CD14-positive monocyte (primary cell): ENCODE measurements at regions not wholly inside any gene's neighbourhood (a gene's known extent, or its start where the extent isn't known, plus 50 kb on each side); places are given as distances from the start of the nearest gene placed in this dataset.

ENCODE experiments used
- DNase-seq, 3 donors: peaks; one replicate each; pipeline ENCODE4 v3.0.0-alpha.2; 2011 to 2022
- H2AFZ ChIP-seq: 2 replicates; pipeline ENCODE4 v1.6.0; 2012; ENCODE audit warnings: mild to moderate bottlenecking, low read depth, low read length, inconsistent platforms; ENCODE audit not compliant: insufficient read depth, poor library complexity, severe bottlenecking
- H3K27ac ChIP-seq, 2 donors: 1 replicate in 1 of 2; 2 replicates in 1 of 2; pipeline ENCODE4 v1.5.1; 2012 to 2013; ENCODE audit warnings: low read length in 2 of 2, control low read depth in 1 of 2, inconsistent platforms in 1 of 2, low read depth in 1 of 2, mild to moderate bottlenecking in 1 of 2
- H3K27me3 ChIP-seq, 2 donors: one replicate each; pipeline versions ENCODE4 v1.6.0 to v1.6.1; 2011 to 2013; ENCODE audit warnings: low read length in 2 of 2; ENCODE audit not compliant: control insufficient read depth in 2 of 2, insufficient read depth in 2 of 2
- H3K36me3 ChIP-seq, 2 donors: replicated peaks in 1 of 2; 1 replicate in 1 of 2; 2 replicates in 1 of 2; pipeline versions ENCODE4 v1.5.1 to v1.6.1; 2012 to 2013; ENCODE audit warnings: low read length in 2 of 2, control low read depth in 1 of 2, inconsistent platforms in 1 of 2, mild to moderate bottlenecking in 1 of 2; ENCODE audit not compliant: insufficient read depth in 2 of 2, control insufficient read depth in 1 of 2
- H3K4me1 ChIP-seq, 2 donors: 1 replicate in 1 of 2; 2 replicates in 1 of 2; pipeline versions ENCODE4 v1.5.1 to v1.6.1; 2012 to 2013; ENCODE audit warnings: low read length in 2 of 2, control low read depth in 1 of 2, inconsistent platforms in 1 of 2, mild to moderate bottlenecking in 1 of 2, moderate library complexity in 1 of 2; ENCODE audit not compliant: insufficient read depth in 2 of 2, control insufficient read depth in 1 of 2
- H3K4me2 ChIP-seq: replicated peaks from 2 replicates; pipeline ENCODE3; 2012; ENCODE audit warnings: low read length, moderate library complexity, mild to moderate bottlenecking; ENCODE audit not compliant: poor library complexity, severe bottlenecking; ENCODE audit errors: extremely low read depth
- H3K4me3 ChIP-seq, 3 experiments: fragments of 200-600 bp in 1 of 3; sonication (generic) in 1 of 3; replicated peaks in 1 of 3; 1 replicate in 2 of 3; 2 replicates in 1 of 3; pipeline ENCODE4 v1.5.1; 2011 to 2013; ENCODE audit warnings: low read length in 3 of 3, mild to moderate bottlenecking in 3 of 3, control low read depth in 2 of 3, low read depth in 2 of 3, inconsistent platforms in 1 of 3, moderate library complexity in 1 of 3
- H3K79me2 ChIP-seq: 2 replicates; pipeline ENCODE4 v1.6.0; 2012; ENCODE audit warnings: mild to moderate bottlenecking, control low read depth, inconsistent platforms, low read length, moderate library complexity; ENCODE audit not compliant: insufficient read depth
- H3K9ac ChIP-seq: 2 replicates; pipeline ENCODE4 v1.6.0; 2017; ENCODE audit warnings: low read length, mild to moderate bottlenecking; ENCODE audit not compliant: insufficient read depth, poor library complexity, severe bottlenecking
- H3K9me3 ChIP-seq, 2 donors: replicated peaks in 1 of 2; 1 replicate in 1 of 2; 2 replicates in 1 of 2; pipeline versions ENCODE4 v1.5.1 to v1.6.1; 2012 to 2013; ENCODE audit warnings: low read length in 2 of 2, control low read depth in 1 of 2; ENCODE audit not compliant: control insufficient read depth in 1 of 2, insufficient read depth in 1 of 2
- H4K20me1 ChIP-seq: 2 replicates; pipeline ENCODE4 v1.6.0; 2012; ENCODE audit warnings: mild to moderate bottlenecking, low read length, control low read depth, moderate library complexity; ENCODE audit not compliant: insufficient read depth
- H3K27ac Mint-ChIP-seq, 7 donors: one replicate each; pipeline ENCODE4 v1.8.0; 2020; ENCODE audit warnings: mild to moderate bottlenecking in 7 of 7, mixed read lengths in 7 of 7, moderate library complexity in 6 of 7, inconsistent platforms in 2 of 7
- H3K27me3 Mint-ChIP-seq, 3 donors: one replicate each; pipeline ENCODE4 v1.8.0; 2021 to 2022; ENCODE audit warnings: low read depth in 3 of 3, mild to moderate bottlenecking in 3 of 3, mixed read lengths in 3 of 3, moderate library complexity in 3 of 3, inconsistent platforms in 1 of 3
- H3K36me3 Mint-ChIP-seq, 2 donors: one replicate each; pipeline ENCODE4 v1.8.0; 2020; ENCODE audit warnings: mixed read lengths in 2 of 2, inconsistent platforms in 1 of 2, mild to moderate bottlenecking in 1 of 2
- H3K4me1 Mint-ChIP-seq: one replicate; pipeline ENCODE4 v1.8.0; 2020; ENCODE audit warnings: mild to moderate bottlenecking, mixed read lengths
- H3K4me3 Mint-ChIP-seq, 2 donors: one replicate each; pipeline ENCODE4 v1.8.0; 2020; ENCODE audit warnings: mild to moderate bottlenecking in 2 of 2, mixed read lengths in 2 of 2, moderate library complexity in 1 of 2
- H3K9me3 Mint-ChIP-seq, 7 donors: one replicate each; pipeline ENCODE4 v1.8.0; 2020 to 2022; ENCODE audit warnings: mixed read lengths in 7 of 7, mild to moderate bottlenecking in 6 of 7, moderate library complexity in 6 of 7, inconsistent platforms in 2 of 7
- WGBS: methylation state at CpG from one replicate; pipeline ENCODE4 v1.1.5; 2013; ENCODE audit warnings: missing lambda C conversion rate; ENCODE audit not compliant: insufficient coverage; 5-methylcytosine and 5-hydroxymethylcytosine counted together
- intact Hi-C, 2 donors: fragments of 100-400 bp; cut with micrococcal nuclease; formaldehyde crosslinking; loops; one replicate each; pipeline versions ENCODE4 v1.15.0 to v1.15.1; 2023
- TF ChIP-seq, protein P1 (sequence below): fragments of 200-600 bp; IDR thresholded peaks from one replicate; pipeline ENCODE4 v1.8.0; 2022; ENCODE audit warnings: antibody characterized with exemption, mild to moderate bottlenecking

DNA sequence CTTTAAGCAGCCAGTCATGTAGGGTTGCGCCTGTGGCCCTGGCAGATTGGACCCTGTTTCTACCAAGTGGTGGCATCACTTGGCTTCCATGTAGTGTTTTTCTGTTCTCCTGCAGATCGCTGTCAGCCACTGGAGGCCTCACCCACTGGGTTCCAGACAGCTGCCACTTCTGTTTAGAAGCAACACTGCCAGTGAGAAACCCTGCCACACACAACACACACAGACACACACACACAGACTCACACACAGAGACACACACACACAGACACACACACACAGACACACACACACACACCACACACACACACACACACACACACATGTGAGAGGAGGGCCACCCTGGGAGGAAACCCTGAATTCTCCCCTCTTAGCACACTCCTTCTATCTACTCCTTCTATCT lies 51.8 kb downstream of the UTRN start:
- Histone ChIP-seq H3K27ac (peak overlapping the region in 1 of 2 donors; percentile 48), H3K27me3 (no peaks in the 10 kb centered on the region), H3K36me3 (peaks cover 0 to 3% of the 10 kb centered on the region in 2 donors), H3K4me2 (no peak overlapping the region), H2AFZ (no peak overlapping the region), H3K9ac (no peak overlapping the region), H3K4me3 (no peak overlapping the region), H3K79me2 (peaks cover 92% of the 10 kb centered on the region), H3K4me1 (peaks cover 53 to 67% of the 10 kb centered on the region in 2 donors), H3K9me3 (no peaks in the 10 kb centered on the region), H4K20me1 (peaks cover 48% of the 10 kb centered on the region)
- DNase-seq = no peak
- intact Hi-C loops = no loop called here
- H3K36me3 Mint-ChIP-seq = peaks cover 7 to 9% of the 10 kb centered on the region in 2 donors
- H3K9me3 Mint-ChIP-seq = no peaks in the 10 kb centered on the region
- H3K27me3 Mint-ChIP-seq = peaks cover 0 to 2% (median 0%) of the 10 kb centered on the region in 3 donors
- peaks cover 71% of the 10 kb centered on the region for H3K4me1 Mint-ChIP-seq
- 100% methylated on average over 1 of the region's 2 CpGs for WGBS
- no peak overlapping the region for H3K4me3 Mint-ChIP-seq
- peak overlapping the region in 3 of 7 donors; percentile 69 to 76 (median 69) for H3K27ac Mint-ChIP-seq
- TF ChIP-seq, protein P1, sequence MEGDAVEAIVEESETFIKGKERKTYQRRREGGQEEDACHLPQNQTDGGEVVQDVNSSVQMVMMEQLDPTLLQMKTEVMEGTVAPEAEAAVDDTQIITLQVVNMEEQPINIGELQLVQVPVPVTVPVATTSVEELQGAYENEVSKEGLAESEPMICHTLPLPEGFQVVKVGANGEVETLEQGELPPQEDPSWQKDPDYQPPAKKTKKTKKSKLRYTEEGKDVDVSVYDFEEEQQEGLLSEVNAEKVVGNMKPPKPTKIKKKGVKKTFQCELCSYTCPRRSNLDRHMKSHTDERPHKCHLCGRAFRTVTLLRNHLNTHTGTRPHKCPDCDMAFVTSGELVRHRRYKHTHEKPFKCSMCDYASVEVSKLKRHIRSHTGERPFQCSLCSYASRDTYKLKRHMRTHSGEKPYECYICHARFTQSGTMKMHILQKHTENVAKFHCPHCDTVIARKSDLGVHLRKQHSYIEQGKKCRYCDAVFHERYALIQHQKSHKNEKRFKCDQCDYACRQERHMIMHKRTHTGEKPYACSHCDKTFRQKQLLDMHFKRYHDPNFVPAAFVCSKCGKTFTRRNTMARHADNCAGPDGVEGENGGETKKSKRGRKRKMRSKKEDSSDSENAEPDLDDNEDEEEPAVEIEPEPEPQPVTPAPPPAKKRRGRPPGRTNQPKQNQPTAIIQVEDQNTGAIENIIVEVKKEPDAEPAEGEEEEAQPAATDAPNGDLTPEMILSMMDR = no peak

- intact Hi-C loops = no loop called here
- no peak overlapping the region for H3K4me2 ChIP-seq
- H3K4me1 ChIP-seq = peaks cover 68 to 83% of the 10 kb centered on the region in 2 donors
- H4K20me1 ChIP-seq = peaks cover 41% of the 10 kb centered on the region
- Mint-ChIP-seq H3K27ac (peak overlapping the region; percentile 78 to 91 (median 87)), H3K9me3 (no peaks in the 10 kb centered on the region), H3K4me3 (no peak overlapping the region), H3K36me3 (peaks cover 3 to 6% of the 10 kb centered on the region in 2 donors), H3K4me1 (peaks cover 86% of the 10 kb centered on the region), H3K27me3 (peaks cover 0 to 2% (median 0%) of the 10 kb centered on the region in 3 donors)
- no peaks in the 10 kb centered on the region for H3K36me3 ChIP-seq
- peak overlapping the region; percentile 22 to 69 for H3K27ac ChIP-seq
- H3K27me3 ChIP-seq = no peaks in the 10 kb centered on the region
- WGBS = 91% methylated on average over 3 of the region's 6 CpGs
- H3K79me2 ChIP-seq = peaks cover 93% of the 10 kb centered on the region
- no peak for DNase-seq
- TF ChIP-seq, protein P1 = no peak
- H3K9ac ChIP-seq = no peak overlapping the region
- no peak overlapping the region for H2AFZ ChIP-seq
- H3K9me3 ChIP-seq = no peaks in the 10 kb centered on the region
- peak overlapping the region in 1 of 3 experiments; percentile 3 for H3K4me3 ChIP-seq
Observed at GRCh38 chr6:144338474-144338873, 53.3 kb downstream of the UTRN start.
